GM18505 (cell line): ENCODE measurements at regions not wholly inside any gene's neighbourhood (a gene's known extent, or its start where the extent isn't known, plus 50 kb on each side); places are given as distances from the start of the nearest gene placed in this dataset.
"Not testable (repeated sequence)": the region's sequence is repeated elsewhere in the genome, so short reads cannot be mapped to it uniquely, and the experiment has no call there.

Source experiments
- ATAC-seq: cut with Tn5 transposase; IDR thresholded peaks from one replicate; pipeline ENCODE4 v1.9.1; 2021; ENCODE audit not compliant: unreplicated experiment
- POLR2A ChIP-seq: IDR thresholded peaks from 4 replicates; pipeline ENCODE4 v1.6.1; 2011; ENCODE audit warnings: borderline replicate concordance; ENCODE audit not compliant: insufficient read depth, insufficient read length; ENCODE audit errors: extremely low read depth

DNA sequence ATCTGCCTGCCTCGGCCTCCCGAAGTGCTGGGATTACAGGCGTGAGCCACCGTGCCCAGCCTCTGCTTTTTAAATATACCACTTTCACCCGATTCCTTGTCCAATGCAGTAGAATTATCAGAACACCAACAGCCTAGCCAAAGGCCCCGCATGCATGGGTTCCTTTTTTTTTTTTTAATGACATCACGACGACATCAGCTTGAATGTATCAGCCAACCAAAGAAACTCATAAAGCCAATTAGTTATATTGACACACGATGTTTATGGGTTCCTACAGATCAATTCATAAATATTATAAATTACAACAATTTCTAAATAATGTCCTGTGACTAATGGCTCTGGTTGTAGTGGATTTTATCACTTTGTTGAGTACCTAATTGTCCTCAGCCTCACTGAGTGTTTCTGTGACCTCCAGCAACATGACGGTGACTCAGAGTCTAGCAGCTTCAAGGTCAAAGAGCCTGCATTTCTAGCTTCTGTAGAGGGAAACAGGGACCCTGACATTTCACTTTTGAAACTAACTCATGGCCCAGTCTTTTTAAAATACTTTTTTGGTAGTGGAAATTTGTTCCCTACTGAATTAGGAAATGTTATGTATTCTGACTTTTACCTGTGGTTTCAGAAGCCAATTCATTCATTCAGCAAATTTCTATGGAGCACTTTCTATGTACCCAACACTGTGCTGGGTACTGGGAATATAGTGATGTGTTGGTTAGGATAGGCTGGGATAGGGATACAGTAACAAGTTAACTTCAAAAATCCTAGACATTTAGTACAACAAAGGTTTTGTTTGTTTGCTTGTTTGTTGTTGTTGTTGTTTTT, 144.1 kb downstream of the SUDS3 start:
- no peak for ATAC-seq
- no peak for TF ChIP-seq POLR2A

DNA sequence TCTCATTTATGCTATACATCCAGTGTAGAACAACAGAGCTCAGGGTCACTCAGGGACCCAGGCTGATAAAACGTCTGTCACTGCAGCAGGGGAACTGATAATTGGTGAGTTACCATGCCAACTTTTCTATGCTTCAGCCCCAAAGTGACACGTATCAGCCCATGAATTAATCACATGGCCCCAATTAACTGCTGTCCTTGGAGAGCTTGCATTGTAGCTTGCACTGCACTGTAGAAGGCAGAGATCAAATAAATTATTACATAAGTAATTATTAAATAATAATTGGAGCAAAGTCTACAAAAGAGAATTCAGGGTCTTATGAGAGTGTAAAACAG, 144.6 kb downstream of the SUDS3 start:
- TF ChIP-seq POLR2A, result no peak
- ATAC-seq, result no peak

DNA sequence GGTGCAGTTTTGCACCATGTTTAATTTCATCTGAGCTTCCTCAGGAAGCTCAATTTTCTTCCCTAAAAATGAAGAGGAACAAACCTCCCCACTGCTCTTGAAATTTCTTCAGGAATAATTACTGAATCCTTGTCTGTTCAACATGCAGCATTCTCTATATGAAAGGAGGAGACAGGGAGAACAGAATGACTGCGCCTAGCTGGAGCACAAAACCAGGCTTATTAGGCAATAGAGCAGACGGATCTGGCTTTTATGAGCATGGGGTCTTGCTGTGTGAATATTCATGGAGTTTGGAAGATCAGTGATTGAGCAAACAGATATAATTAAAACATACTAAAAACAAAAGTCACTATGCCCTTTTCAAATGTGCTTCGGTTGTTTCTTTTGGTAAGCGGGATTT, 148.1 kb downstream of the SUDS3 start:
- no peak for ATAC-seq
- no peak for TF ChIP-seq POLR2A

DNA sequence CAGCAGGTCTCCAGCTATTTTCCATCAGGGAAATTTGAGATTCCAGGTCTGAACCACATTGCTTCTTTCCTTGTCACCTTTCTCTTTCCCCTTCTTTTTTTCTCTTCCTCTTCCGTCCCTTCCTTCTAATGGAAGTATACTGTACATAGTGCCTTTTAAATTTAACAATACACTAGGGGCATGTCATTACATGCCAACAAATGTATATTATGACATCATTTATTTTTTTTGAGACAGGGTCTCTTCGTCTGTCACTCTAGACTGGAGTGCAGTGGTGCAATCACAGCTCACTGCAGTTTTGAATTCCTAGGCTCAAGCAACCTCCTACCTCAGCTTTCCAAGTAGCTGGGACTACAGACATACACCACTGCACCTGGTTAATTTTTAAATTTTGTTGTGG, 148.9 kb downstream of the SUDS3 start:
- no peak for ATAC-seq
- no peak for TF ChIP-seq POLR2A

DNA sequence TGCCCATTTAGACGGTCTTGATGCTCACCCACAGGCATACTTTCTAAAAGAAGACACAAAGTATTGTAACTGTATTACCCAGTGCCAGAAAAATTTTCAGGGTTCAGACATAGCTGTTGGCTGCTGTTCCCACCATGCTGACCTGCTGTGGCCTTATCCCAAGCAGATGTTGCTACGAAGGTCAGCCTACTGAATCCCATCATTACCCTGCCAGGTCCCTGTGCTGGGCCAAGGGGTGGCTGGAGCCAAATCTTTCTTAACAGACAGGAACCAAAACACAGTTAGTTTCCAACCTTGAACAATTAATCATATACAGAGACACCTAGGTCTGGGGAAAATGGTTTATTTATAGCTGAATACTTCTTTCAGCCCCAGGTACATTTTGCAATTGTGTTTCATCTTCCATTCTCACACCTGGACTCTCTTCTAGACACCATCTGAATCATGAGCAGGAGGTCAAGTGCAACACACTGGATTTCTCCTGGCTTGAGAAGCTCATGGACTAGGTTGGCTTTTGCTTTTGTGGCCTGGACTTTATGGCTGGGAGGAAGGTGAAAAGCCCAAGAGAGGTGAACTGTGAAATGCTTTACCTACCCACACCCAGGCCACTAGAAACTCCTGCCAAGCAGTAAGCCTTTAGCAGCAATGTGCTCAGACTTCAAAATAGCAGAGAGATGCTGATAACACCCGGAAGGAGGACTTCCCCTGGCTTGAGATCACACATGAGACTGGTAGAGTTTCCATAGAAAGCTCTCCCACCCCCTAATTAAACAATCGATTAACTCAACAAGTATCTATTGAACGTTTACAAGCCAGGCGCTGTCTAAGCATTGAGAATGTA, 150.1 kb downstream of the SUDS3 start:
- ATAC-seq, result no peak

DNA sequence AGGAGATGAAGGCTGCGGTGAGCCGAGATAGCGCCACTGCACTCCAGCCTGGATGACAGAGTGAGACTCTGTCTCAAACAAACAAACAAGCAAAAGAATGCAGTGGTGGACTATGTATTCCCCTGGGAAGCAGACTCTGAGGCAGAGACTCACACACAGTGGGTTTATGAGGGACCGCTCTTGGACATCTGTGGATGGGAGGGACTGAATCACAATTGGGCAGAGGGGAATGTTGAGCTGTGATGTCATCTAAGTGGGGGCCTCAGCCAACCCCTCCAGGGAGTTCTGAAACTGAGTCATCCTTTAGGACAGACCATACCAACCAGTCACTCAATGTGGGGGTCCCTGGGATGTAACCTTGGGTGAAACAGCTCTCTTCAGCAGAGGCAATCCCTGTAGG, 151.0 kb downstream of the SUDS3 start:
- ATAC-seq, result no peak
- no peak for TF ChIP-seq POLR2A

More for the DNA sequence above, 150.1 kb downstream of the SUDS3 start:
- no peak for TF ChIP-seq POLR2A

DNA sequence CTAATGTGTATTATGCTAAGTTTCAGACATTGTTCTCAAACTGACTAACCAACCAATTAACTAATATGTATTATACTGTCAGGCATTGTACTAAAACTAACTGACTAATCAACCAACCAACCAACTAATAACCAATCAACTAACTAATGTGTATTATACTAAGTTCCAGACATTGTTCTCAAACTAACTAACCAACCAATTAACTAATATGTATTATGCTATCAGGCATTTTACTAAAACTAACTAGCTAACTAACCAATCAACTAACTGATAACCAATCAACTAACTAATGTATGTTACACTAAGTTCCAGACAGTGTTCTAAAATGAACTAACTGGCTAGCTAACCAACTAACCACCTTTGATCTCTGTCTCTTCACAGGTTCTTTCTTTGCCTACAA, 152.3 kb downstream of the SUDS3 start:
- TF ChIP-seq POLR2A, result no peak
- no peak for ATAC-seq

DNA sequence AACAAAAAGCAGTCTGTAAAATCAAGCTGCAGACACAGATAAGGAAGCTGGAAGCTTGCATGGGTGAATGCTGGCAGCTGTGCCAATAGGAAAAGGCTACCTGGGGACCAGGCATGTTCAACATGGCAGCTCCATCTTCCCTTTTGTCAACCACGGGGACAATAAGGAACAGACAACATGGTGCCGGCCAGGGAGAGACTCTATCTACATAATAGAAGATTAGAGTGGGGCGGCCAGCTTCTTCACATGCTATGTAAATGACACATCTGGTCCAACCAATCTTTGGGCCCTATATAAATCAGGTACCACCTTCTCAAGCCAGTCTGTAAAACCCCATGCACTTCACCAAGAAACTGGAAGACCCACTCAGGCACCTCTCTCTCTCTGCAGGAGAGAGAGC, 157.6 kb downstream of the SUDS3 start:
- no peak for TF ChIP-seq POLR2A
- ATAC-seq, result no peak

DNA sequence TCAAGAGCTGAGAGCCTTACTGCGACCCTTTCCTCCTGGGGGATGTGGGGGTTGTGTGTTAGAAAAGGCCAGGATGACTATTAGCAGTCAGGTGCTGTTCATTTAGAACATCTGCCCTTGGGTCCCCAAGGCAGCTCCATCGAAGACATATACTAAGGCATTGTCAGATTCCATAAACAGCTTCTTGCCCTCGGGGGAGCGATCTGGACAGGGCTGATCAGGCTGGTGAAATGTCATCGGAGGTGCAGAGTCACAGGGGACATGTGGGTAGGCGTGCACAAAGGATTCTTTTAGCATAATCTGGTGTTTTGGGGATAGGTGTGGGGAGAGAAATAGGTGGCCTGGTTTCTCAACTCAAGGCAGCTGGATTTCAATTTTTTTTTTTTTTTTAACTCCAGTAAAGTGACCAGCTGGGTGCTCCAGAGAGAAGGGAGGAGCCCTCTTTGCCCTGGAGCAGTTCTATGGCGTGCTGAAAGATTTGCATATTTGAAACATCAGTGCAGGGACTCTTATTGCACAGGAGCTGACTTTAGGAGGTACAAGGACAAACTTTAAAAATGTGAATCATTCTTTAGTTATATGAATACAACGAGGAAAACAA, 160.1 kb downstream of the SUDS3 start:
- TF ChIP-seq POLR2A, result no peak
- ATAC-seq, result no peak

DNA sequence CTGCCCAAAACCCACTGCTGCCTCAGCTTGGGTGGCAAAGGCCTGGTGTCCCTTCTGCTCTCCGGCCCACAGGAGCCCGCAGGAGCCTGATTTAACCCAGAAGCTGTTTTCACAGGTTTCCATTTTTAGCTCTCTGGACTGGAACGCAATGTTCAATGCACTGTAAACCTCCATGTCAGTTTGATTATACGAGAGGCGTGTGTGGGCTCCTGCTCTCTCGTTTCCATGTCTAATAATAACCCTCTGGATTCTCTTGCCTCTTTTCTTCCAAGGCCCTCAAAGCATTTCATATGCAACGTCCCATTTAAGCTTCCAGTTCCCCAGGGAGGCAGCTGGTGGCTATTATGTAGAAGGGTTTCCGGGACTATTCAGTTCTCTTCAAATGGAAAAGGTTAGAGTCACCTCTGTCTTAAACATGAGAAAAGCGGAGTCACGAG, 161.1 kb downstream of the SUDS3 start:
- no peak for ATAC-seq
- TF ChIP-seq POLR2A, result no peak

DNA sequence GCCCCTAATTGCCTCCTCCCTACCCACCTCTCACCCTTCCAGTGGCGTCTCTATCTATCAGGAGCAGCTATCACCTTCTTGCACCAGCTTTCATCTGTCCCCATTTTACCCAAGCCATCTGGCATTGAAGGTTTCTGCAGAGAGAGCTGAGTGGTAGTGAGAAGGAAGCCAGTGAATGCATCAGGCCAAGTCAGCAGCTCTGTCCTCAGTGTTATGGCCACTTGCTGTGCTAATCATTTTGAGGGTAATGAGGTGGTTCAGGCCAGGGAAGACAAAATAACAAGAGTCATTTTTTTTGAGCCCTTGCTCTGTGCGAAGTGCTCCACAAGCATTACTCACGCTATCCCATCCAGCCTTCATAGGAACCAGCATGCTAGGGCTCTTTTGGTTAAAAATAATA, 164.7 kb downstream of the SUDS3 start:
- TF ChIP-seq POLR2A, result no peak
- no peak for ATAC-seq

DNA sequence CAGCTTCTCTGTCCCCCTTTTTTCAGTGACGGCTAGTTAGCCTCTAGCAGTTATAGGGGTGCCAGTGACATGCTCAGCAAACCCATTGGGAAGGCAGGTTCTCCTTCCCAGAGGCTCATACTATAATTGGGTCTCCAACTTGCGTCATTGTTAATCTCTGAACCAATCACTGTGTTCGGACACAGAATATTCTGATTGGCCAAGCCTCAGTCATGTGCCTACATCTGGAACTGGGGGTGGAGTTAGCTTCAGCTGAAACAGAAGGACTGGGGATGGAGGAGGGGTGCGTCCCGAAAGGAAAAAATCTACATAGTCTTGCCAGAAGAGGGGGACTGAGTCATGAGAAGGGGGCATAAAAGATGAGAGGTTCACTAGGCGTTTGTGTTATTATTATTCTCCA, 165.6 kb downstream of the SUDS3 start:
- ATAC-seq, result no peak
- TF ChIP-seq POLR2A, result no peak

DNA sequence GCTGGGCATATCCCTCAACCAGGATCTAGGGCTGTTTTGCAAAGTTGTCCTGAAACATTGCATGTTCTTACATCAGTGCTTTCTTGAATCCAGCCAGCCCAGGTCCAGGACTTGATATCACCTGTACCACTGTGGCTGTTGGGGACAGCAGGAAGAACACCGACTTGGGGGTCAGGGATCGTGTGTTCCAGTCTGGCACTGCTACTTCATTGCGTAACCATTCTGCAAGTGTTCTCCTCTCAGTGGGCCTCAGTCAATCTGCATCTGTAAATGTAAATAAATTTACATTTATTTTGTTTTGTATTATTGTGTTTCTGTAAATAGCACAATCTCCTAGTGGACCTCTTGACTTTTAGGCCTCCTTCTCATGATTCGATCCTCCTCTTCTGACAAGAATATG, 167.3 kb downstream of the SUDS3 start:
- no peak for TF ChIP-seq POLR2A
- ATAC-seq, result no peak

DNA sequence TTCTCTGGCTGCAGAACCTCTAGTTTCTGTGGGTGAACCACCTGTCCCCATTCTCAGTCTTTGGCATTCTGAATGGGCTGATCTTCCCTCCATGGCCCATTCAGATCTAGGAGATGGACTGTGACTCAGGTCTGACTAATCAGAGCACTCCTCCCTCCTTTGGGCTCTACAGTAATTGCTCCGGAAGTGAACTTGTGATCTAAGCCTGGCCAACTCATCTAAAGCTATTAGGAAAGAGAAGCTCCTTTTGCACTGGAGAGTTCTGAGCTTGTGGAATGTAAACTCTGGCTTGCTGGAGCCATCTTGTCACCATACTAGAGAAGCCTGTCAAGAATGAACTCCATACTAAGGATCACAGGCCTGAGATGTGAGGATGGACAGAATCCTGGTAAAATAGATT, 168.2 kb downstream of the SUDS3 start:
- no peak for TF ChIP-seq POLR2A
- no peak for ATAC-seq

DNA sequence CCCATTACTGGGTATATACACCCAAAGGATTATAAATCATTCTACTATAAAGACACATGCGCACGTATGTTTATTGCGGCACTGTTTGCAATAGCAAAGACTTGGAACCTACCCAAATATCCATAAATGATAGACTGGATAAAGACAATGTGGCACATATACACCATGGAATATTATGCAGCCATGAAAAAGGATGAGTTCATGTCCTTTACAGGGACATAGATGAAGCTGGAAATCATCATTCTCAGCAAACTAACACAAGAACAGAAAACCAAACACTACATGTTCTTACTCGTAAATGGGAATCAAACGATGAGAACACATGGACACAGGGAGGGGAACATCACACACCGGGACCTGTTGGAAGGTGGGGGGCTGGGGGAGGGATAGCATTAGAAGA, 171.3 kb downstream of the SUDS3 start:
- not testable (repeated sequence) for ATAC-seq
